Large intestine (tissue), 3 donors: ENCODE measurements at regions not wholly inside any gene's neighbourhood (a gene's known extent, or its start where the extent isn't known, plus 50 kb on each side); places are given as distances from the start of the nearest gene placed in this dataset.

Experiments used
- DNase-seq, 2 donors: peaks; one replicate each; pipeline versions ENCODE4 v3.0.0 to v3.0.0-alpha.2; 2013
- H3K27ac ChIP-seq: one replicate; pipeline ENCODE4 v1.5.1; 2013; ENCODE audit warnings: low read length
- H3K27me3 ChIP-seq: 2 replicates; pipeline ENCODE4 v1.6.1; 2013; ENCODE audit warnings: low read length; ENCODE audit not compliant: control insufficient read depth, insufficient read depth
- H3K36me3 ChIP-seq: 2 replicates; pipeline ENCODE4 v1.6.1; 2013; ENCODE audit warnings: low read length; ENCODE audit not compliant: control insufficient read depth, insufficient read depth
- H3K4me1 ChIP-seq: one replicate; pipeline ENCODE4 v1.6.1; 2013; ENCODE audit warnings: low read length; ENCODE audit not compliant: control insufficient read depth, insufficient read depth
- H3K4me3 ChIP-seq: one replicate; pipeline ENCODE4 v1.5.1; 2013; ENCODE audit warnings: low read length
- H3K9me3 ChIP-seq: one replicate; pipeline ENCODE4 v1.6.1; 2013; ENCODE audit warnings: mild to moderate bottlenecking, low read depth, low read length, moderate library complexity; ENCODE audit not compliant: control insufficient read depth
- WGBS: methylation state at CpG from one replicate; pipeline ENCODE4 v1.1.5; 2013; ENCODE audit warnings: low lambda C conversion rate; ENCODE audit not compliant: insufficient coverage; 5-methylcytosine and 5-hydroxymethylcytosine counted together

DNA sequence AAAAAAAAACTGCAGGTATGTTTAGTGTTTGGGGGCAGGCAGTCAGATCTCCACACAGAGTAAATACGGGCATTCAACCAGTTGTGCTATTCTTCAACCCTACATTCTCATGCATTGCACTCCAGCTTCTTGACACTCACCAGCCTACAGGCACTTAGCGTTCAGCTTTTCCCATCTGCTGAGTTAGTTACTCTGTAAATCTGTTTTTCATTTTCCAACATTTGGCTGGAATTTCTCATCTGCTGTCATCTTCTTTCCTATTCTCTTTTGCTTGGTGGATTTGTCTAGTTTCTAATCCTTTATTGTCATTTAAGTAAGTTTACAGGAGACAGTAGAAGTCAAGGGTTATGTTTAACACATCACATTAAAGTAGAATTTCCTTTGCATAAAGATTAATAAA, 1318.9 kb downstream of the OLFM4 start:
- WGBS = 100% methylated on average over 1 of the region's 2 CpGs
- DNase-seq = no peak
- no peaks in the 10 kb centered on the region for H3K27me3 ChIP-seq
- H3K36me3 ChIP-seq = no peaks in the 10 kb centered on the region
- H3K27ac ChIP-seq = no peak overlapping the region
- no peaks in the 10 kb centered on the region for H3K4me1 ChIP-seq
- no peaks in the 10 kb centered on the region for H3K9me3 ChIP-seq
- no peak overlapping the region for H3K4me3 ChIP-seq

DNA sequence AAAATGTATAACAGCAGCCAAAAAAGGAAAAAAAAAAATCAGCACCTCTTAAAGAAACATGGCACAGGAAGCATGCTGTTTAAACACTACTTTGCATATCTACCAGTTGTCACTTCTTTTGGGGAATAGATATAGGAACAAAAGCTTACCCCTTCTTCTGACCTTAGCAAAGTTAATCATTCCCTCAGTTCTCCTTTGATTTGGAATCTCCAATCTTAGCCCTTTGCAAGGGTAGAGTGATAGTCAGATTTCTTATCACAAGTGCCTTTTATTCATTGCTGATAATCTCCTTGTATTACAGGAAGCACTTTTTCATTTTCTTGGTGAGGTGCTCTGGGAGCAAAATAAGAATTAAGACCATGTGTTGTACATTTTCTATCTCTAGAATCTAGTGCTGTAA, 1327.6 kb downstream of the OLFM4 start:
- Histone ChIP-seq H3K27me3 (no peaks in the 10 kb centered on the region), H3K9me3 (no peaks in the 10 kb centered on the region), H3K4me1 (peaks cover 7% of the 10 kb centered on the region), H3K27ac (no peak overlapping the region), H3K36me3 (no peaks in the 10 kb centered on the region), H3K4me3 (no peak overlapping the region)
- peak in 1 of 2 donors; percentile 26 for DNase-seq

DNA sequence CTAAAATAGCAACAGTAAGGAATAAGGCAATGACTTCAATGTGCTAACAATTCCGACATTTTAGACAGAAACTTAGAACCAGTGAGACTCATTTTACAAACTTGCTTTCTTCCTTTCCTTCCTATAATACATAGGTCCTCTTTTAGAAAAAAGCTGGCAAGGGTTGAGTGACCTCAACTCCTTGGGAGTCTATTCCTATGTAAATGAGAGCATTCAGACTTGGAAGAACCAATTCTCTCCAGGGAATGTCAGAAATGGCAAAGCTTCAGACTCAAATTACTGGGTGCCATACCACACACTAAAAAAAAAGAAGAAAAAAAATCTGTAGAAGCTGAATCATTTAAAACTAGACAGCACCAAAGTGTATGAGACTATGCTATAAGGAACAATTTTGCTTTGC, 1328.2 kb downstream of the OLFM4 start:
- Histone ChIP-seq H3K9me3 (no peaks in the 10 kb centered on the region), H3K27me3 (no peaks in the 10 kb centered on the region), H3K4me1 (peaks cover 7% of the 10 kb centered on the region), H3K36me3 (no peaks in the 10 kb centered on the region), H3K27ac (no peak overlapping the region), H3K4me3 (no peak overlapping the region)
- no CpG with 5 or more reads among the region's 1 CpG for WGBS
- DNase-seq = no peak

DNA sequence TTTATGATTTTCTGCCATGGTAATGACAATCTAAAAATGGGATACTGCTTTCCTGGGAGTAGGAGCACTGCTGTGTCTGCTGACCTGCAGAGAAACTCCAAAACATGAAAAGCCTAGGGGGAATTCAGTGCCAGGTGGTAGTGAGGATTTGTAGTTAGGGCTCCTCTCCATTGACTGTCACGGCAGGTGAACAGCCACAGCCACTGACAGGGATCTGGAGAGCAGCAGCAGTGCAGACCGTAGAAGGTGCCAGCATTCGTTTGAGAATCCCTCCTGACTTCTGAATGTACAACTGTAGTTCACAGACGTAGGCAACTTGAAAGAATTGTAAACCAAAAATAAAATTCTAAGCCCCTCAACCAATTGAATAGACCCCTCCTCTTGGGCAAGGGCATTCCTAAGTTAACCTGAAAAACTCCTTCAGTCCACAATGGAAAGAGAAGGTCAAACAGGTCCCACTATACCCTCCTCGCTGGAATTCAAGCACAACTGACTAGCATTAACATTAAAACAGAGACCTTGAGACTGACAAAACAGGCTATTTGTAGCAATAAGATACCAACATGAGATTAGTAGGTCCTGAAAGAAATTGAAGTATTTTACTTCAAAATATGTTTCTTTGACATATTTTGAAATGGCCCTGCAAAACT, 1328.8 kb downstream of the OLFM4 start:
- Histone ChIP-seq H3K9me3 (no peaks in the 10 kb centered on the region), H3K36me3 (no peaks in the 10 kb centered on the region), H3K27me3 (no peaks in the 10 kb centered on the region), H3K4me3 (no peak overlapping the region), H3K27ac (no peak overlapping the region), H3K4me1 (peaks cover 7% of the 10 kb centered on the region)
- WGBS = 100% methylated on average over 1 of the region's 5 CpGs
- DNase-seq = no peak

DNA sequence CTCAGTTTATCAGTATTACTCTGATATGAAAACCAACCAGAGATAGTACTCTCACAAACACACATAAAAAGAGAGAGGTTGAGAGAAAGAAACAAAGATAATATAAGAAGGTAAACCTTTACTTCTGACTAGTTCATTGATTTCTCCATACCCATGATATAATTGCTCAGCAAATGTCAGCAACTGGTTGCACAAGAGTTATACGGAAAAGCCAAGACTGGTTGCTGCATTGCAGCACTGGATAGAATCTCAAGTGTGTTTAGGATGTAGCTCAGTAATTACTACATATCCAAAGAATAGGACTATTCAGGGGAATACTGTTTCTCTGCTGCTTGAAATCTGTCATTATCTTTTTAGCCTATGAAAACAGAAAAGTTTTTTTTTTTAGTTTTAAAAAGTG, 1332.8 kb downstream of the OLFM4 start:
- Histone ChIP-seq H3K4me3 (no peak overlapping the region), H3K9me3 (no peaks in the 10 kb centered on the region), H3K4me1 (peaks cover 3% of the 10 kb centered on the region), H3K36me3 (no peaks in the 10 kb centered on the region), H3K27me3 (no peaks in the 10 kb centered on the region), H3K27ac (no peak overlapping the region)
- no CpG with 5 or more reads among the region's 1 CpG for whole genome bisulfite sequencing
- DNase-seq = no peak

DNA sequence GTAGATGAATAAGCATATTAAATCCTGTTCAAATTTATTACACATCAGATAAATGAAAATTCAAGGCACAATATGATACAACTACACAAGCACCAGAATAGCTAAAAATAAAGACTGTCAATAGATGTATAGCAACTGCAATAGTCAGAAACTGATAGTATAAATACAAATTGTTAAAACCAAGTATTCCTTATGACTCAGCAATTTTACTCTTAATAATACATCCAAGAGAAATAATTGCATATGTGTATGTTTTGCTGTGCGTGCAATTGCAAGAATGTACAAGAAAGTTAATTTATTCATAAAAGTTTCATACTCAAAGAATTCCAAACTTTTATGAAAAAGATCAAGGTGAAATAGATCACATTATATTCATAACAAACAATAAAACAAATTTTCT, 1338.1 kb downstream of the OLFM4 start:
- Histone ChIP-seq H3K9me3 (no peaks in the 10 kb centered on the region), H3K27ac (no peak overlapping the region), H3K4me1 (no peaks in the 10 kb centered on the region), H3K4me3 (no peak overlapping the region), H3K27me3 (no peaks in the 10 kb centered on the region), H3K36me3 (no peaks in the 10 kb centered on the region)
- DNase-seq = no peak
- WGBS = 100% methylated on average over 1 of the region's 1 CpG

DNA sequence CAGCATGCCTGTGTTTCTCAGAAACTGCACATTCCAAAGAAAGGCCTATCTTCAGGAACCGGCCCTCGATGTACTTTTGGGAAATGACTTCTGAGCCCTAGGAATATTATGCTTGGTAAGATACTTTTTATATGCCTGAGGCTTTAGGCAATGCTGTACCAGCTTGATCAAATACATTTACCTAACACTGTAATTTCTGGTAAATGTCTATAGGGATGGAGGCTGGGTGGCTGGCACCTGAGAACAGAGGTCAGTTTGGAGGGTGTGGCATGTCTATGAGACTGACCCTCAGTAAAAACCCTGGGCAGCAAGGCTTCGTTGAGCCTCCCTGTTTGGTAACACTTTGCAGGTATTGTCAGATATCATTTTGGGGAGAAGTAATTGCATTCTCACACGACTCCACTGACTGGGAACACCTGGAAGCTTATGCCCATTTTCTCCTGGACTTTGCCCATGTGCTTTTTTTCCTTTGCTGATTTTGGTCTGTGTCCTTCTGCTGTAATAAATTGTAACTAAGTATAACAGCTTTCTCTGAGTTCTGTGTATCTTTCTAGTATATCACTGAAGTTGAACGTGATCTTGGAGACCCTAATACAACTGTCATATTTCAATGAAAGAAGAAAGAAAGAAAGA, 1339.1 kb downstream of the OLFM4 start:
- 43% methylated on average over 1 of the region's 5 CpGs for WGBS
- Histone ChIP-seq H3K27ac (no peak overlapping the region), H3K36me3 (no peaks in the 10 kb centered on the region), H3K4me1 (no peaks in the 10 kb centered on the region), H3K9me3 (no peaks in the 10 kb centered on the region), H3K27me3 (no peaks in the 10 kb centered on the region), H3K4me3 (no peak overlapping the region)
- DNase-seq = peak in 1 of 2 donors; percentile 26

DNA sequence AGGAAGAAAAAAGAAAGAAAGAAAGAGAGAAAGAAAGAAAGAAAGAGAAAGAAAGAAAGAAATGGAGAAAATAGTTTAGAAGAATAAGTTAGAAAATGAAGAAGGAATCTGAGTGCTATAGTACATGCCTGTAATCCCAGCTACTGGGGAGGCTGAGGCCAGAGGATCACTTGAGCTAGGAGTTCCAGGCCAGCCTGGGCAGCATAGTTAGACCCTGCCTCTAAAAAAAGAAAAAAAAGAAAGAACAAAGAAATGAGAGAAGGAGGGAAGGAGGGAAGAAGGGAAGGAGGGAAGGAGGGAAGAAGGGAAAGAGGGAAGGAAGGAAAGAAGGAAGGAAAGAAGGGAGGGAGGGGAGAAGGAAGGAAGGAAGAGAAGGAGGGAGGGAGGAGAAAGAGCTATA, 1339.8 kb downstream of the OLFM4 start:
- Histone ChIP-seq H3K4me1 (no peaks in the 10 kb centered on the region), H3K36me3 (no peaks in the 10 kb centered on the region), H3K27me3 (no peaks in the 10 kb centered on the region), H3K27ac (no peak overlapping the region), H3K4me3 (no peak overlapping the region), H3K9me3 (no peaks in the 10 kb centered on the region)
- no peak for DNase-seq

DNA sequence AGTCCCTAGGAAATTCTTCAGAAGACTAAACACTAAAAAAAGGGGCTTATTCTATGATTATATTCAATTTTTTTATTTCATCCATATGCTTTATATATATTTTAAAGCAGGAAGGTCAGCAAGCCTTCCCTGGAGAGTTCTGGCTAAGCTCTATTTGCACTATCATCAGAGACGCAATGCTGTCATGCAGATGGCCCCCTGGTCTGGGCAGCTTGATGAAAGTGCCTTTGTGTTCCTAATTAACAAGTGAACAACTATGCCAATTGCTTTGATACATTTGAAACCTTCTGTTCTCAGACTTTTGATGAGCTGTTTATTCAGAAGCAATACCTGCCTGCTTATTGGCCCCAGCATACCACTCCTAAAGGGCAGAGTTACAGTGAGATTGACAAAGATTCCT, 1344.6 kb downstream of the OLFM4 start:
- H3K27ac ChIP-seq = no peak overlapping the region
- WGBS = no CpG with 5 or more reads among the region's 1 CpG
- no peaks in the 10 kb centered on the region for H3K36me3 ChIP-seq
- H3K27me3 ChIP-seq = no peaks in the 10 kb centered on the region
- DNase-seq = no peak
- H3K4me3 ChIP-seq = no peak overlapping the region
- H3K9me3 ChIP-seq = no peaks in the 10 kb centered on the region
- no peaks in the 10 kb centered on the region for H3K4me1 ChIP-seq

DNA sequence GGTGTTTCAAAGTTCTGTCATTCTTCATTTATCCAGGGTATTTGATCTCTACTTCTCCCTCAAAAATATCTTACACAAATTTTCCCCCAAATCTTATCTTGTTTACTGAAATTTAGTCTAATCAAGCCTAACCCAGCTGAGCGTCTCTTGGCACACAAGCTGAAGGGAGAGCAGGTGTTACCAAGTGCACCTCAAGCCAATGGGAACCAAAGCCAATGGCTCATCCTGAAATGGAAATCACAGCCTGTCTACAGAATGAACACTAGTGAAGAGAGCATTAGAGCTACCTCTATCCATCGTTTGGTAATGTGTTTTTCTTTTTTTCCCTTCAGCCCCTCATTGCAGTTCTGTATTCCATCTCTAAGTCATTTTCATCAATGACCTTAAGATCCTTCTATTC, 1350.8 kb downstream of the OLFM4 start:
- Histone ChIP-seq H3K27ac (no peak overlapping the region), H3K27me3 (no peaks in the 10 kb centered on the region), H3K4me3 (no peak overlapping the region), H3K9me3 (no peaks in the 10 kb centered on the region), H3K36me3 (no peaks in the 10 kb centered on the region), H3K4me1 (no peaks in the 10 kb centered on the region)
- WGBS = 88% methylated on average over 1 of the region's 2 CpGs
- DNase-seq = no peak

DNA sequence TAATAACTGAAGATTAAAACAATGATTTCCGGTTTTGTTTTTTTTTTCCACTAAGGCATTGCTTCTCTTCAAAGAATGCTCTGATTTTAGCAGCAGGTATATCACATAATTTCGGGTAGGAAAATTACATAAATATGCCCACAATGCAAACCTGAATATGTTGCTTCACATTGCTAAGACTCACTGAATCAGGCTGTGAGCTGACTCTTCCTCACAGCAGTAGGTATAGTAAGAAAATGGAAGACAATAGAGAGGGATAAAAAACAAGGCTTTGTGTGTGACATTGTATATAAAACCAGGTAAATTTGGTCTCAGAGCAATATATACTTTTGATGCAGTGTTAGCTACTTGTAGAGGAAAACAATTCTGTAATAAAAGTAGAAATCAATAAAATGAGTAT, 1355.0 kb downstream of the OLFM4 start:
- no peak for DNase-seq
- H3K9me3 ChIP-seq = no peaks in the 10 kb centered on the region
- H3K4me3 ChIP-seq = no peak overlapping the region
- no peaks in the 10 kb centered on the region for H3K36me3 ChIP-seq
- H3K27ac ChIP-seq = no peak overlapping the region
- no peaks in the 10 kb centered on the region for H3K27me3 ChIP-seq
- no peaks in the 10 kb centered on the region for H3K4me1 ChIP-seq
- WGBS = 92% methylated on average over 1 of the region's 2 CpGs
